ENCODE measurements at regions not wholly inside any gene's neighbourhood (a gene's known extent, or its start where the extent isn't known, plus 50 kb on each side); places are given as distances from the start of the nearest gene placed in this dataset.
"Not testable (repeated sequence)": the region's sequence is repeated elsewhere in the genome, so short reads cannot be mapped to it uniquely, and the experiment has no call there.

DNA sequence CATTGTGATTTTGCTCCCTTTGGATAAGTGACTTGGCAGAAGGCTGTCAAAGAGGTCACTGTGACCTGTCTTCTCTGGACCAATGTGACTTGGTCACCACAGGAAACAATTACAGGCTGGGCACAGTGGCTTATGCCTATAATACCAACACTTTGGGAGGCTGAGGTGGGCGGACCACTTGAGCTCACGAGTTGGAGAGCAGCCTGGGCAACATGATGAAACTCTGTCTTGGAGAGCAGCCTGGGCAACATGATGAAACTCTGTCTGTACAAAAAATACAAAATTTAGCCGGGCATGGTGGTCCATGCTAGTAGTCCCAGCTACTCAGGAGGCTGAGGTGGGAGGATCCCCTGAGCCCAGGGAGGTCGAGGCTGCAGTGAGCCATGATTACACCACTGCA lies 256.9 kb downstream of the FAM72C start:
- not testable (repeated sequence) for TF ChIP-seq POLR2A (IDR thresholded peaks at IDR 0.05)
- TF ChIP-seq, protein P1, sequence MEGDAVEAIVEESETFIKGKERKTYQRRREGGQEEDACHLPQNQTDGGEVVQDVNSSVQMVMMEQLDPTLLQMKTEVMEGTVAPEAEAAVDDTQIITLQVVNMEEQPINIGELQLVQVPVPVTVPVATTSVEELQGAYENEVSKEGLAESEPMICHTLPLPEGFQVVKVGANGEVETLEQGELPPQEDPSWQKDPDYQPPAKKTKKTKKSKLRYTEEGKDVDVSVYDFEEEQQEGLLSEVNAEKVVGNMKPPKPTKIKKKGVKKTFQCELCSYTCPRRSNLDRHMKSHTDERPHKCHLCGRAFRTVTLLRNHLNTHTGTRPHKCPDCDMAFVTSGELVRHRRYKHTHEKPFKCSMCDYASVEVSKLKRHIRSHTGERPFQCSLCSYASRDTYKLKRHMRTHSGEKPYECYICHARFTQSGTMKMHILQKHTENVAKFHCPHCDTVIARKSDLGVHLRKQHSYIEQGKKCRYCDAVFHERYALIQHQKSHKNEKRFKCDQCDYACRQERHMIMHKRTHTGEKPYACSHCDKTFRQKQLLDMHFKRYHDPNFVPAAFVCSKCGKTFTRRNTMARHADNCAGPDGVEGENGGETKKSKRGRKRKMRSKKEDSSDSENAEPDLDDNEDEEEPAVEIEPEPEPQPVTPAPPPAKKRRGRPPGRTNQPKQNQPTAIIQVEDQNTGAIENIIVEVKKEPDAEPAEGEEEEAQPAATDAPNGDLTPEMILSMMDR (IDR thresholded peaks at IDR 0.05) = not testable (repeated sequence)
